GM19043 (cell line): ENCODE measurements at regions not wholly inside any gene's neighbourhood (a gene's known extent, or its start where the extent isn't known, plus 50 kb on each side); places are given as distances from the start of the nearest gene placed in this dataset.

Experiments used
- ATAC-seq: cut with Tn5 transposase; IDR thresholded peaks from one replicate; pipeline ENCODE4 v1.9.1; 2021; ENCODE audit warnings: low read depth; ENCODE audit not compliant: unreplicated experiment

DNA sequence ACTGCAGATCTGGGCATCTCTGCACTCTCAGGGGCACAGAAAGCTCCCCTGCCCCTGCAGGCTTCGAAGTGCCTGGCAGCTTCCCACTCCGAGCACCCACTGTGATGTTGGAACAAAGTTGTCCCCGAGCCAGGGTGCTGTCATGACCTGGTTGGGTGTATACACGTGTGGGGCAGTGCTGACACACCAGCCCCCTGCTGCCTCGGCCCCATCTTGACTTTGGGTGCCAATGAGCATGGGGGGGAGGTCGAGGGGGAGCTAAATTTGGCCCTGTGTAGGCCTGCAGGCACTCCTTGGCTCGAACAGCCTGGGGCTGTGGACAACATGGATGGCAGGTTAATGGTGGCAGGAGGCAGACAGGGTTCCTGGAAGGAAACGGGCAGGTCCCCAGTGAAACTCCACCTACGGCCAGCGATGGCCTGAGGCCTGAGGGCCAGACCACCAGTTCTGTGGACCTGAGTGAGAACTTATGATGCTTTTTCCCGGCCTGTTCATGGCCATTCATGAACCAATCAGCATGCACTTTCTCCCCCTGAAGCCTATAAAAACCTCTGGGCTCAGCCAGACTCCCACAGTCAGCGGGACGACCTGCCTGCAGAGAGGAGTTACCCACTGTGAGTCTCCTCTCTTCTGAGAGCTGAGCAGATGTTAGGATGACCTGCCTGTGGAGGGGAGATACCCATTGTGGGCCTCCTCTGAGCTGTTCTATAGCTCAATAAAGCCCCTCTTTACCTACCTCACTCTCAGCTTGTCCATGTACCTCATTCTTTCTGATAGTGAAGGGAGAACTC is 1029.1 kb upstream of the GBE1 start:
- ATAC-seq = no peak

DNA sequence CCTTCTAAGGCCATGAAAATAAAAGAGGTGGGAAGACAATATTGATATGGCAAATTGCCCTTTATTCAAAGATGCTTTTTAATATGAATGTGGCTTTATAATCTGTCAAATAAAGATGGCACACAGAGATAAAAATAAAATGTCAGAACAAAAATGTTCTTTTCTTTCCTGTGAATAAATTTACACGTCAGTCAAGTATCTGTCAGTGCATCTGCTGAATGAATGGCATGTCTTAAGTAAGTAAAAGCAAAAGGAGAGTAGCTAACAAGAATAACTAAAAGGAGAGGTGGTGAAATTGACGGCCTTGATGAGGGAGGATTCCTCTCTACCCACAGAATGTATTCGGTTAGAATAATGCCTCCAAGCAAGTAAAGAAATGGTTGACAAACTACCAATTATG is 1021.7 kb upstream of the GBE1 start:
- ATAC-seq = no peak

DNA sequence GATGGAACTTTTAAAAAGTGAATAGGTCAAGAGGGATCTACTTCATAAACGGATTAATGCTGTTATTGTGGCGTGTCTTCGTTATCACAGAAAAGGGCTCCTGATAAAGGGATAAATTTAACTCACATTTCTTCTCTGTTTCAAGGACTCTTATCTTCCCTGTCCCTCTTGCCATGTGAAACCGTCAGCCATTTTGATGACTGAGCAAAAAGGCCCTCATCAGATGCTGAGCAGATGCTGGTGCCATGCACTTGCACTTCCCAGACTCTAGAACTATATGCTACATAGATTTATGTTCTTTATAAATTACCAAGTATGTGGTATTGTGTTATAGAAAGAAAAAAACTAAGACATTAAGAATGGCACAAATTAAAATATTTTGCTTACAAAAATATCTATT is 1011.8 kb upstream of the GBE1 start:
- no peak for ATAC-seq

DNA sequence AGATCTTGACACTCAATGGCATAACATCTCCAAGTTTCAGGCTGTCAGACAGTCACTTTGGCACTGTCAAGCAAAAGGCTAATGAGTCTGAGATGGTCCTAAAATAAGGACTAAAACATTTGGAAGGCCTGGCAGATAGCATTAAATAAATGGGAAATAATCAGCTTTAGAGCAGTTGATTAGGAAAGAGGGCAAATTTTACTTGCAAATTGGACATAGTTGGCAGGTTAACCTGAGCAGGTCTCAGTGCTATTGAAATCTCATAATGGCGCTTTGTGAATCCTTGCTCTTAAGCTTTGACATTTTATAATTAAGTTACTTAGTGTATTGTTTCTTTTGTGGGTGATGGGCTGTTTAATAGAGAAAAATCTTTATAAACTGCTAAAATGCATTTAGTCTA is 1003.1 kb upstream of the GBE1 start:
- no peak for ATAC-seq

- no peak for ATAC-seq
Observed at GRCh38 chr3:82761858-82762257, 1000.4 kb upstream of the GBE1 start.

DNA sequence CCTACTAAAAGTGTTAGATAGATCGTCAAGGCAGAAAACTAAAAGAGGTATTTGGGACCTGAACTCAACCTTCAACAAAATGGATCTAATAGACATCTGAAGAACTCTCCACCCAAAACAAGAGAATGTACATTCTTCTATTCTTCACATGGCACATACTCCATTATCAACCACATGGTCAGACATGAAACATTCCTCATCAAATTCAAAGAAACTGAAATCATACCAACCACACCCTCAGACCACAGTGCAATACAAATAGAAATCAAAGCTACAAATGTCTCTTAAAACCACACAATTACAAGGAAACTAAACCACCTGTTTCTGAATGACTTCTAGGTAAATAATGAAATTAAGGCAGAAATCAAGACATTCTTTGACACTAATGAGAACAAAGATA is 984.1 kb upstream of the GBE1 start:
- ATAC-seq = no peak

GRCh38 chr3:82743196-82743595 is 981.8 kb upstream of the GBE1 start:
- ATAC-seq = no peak

- no peak for ATAC-seq
Observed at GRCh38 chr3:82741346-82741745, 979.9 kb upstream of the GBE1 start.

DNA sequence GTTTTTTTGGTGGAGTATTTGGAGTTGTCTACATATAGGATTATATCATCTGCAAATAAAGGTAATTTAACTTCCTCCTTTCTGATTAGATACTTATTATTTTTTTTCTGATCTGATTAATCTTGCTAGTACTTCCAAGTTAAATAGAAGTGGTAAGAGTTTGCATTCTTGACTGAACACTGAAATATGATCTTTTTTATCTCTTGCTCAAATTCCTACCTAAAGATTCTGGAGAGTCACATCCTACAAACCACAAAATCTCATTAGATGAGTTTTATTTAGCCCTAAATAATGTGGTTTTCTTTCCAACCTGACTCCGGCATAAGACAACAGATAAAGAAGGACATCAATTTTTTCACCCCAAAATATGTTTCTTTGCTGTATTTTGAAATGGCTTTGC is 977.9 kb upstream of the GBE1 start:
- no peak for ATAC-seq

- no peak for ATAC-seq
Observed at GRCh38 chr3:82736696-82737277, 975.3 kb upstream of the GBE1 start.

- ATAC-seq = no peak
Observed at GRCh38 chr3:82715091-82715856, 953.8 kb upstream of the GBE1 start.

DNA sequence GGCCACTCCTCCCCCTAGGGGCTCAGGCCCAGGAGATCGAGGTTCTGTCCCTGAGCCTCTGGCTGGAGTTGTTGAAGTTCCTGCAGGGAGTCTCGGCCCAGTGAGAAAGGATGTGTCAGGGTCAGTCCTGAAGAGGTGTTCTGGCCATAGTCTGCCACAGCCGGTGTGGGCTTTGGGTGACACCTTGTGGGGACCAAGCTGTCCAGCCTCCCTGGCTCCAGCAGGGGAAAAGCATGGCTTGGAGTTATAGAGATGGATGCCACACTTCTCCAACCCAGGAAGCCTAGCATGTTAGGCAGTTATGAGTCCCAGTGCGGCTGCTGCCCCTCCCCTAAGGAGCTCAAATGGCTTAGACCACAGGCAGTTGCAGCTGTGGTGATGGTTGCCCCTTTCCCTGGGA is 945.6 kb upstream of the GBE1 start:
- ATAC-seq = no peak

GRCh38 chr3:82685761-82686160 is 924.3 kb upstream of the GBE1 start:
- no peak for ATAC-seq

DNA sequence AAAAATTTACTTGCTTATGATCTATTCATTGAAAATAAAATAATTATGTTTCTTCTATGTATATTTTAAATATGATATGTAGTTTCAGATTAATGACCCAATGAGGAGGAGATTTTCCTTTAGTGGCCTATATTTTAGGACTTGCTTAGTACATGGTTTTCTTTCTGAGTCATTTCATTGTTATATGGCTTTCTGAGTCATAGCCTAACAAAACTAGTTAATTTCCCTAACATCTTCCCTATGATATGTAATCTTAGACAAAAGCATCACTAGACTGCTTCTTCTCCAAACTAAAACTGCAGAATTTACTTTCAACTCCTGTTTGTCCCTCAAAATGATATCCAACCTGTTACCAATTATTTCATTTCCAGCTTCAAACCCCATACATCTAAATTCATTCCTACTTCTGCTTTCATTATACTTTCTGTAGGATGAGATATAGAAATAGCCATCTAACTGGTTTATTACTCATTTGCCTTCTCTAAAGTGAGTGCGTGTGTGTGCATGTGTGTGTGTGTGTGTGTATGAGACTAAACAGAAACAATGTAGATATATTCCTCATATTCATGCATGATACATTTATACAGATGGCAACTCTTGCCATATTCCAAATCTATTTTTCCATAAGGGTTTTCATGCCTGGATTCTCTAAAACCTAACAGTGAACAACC is 915.0 kb upstream of the GBE1 start:
- no peak for ATAC-seq

GRCh38 chr3:82672966-82673365 is 911.5 kb upstream of the GBE1 start:
- no peak for ATAC-seq

DNA sequence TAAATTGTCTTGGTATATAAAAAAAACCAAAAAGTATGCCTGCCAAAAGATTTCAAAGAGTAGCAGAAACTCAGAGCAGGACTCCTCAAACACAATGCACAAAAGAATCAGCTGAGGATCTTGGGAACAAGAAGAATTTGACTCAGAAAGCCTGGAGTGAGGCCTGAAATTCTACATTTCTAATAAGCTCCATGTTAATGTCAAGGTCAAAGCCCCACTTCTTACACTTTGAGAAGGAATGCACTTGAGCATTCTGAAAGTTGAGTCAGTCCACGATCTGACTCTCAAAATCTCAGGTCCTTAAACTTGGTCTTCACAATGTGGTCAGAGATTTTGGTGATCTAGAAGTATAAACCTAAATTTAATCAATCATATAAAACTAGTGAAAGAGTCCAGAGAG is 910.0 kb upstream of the GBE1 start:
- no peak for ATAC-seq

DNA sequence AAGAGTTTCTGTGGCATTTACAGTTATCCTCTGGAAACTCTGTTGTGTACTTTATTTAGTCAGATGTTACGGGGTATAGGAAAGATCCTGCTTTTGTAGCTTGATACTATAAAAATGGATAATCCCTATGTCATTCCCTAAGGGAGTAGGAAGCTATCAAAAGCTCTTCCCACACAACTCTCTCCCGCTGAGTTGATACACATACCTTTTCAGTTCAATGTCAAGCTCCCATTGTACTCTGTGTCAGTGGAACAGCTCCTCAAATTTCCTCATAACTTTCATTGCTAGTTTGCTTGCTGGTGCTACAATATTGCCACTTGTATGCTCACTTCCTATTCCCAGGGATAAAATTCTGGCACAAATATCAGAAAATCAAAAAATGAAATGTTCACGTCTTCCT is 893.3 kb upstream of the GBE1 start:
- no peak for ATAC-seq

DNA sequence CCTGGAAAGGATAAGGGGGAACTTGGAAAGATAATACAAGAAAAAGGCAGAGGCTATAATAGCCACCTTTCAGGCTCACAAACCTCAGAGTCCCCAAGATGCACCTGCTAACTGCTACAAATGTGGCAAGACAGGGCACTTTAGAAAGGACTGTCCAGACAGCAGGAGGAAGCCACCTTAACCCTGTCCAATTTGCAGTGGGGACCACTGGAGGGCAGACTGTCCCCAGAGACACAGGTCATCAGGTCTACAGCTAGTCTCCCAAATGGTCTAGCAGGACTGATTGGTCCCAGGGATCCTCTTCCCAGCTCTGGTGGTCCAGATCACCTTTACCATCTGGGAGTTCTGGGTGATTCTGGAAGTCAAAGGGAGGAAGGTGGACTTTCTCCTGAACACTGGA is 882.5 kb upstream of the GBE1 start:
- ATAC-seq = no peak

- ATAC-seq = no peak
Observed at GRCh38 chr3:82641701-82642100, 880.3 kb upstream of the GBE1 start.

GRCh38 chr3:82640254-82640653 is 878.8 kb upstream of the GBE1 start:
- ATAC-seq = no peak

DNA sequence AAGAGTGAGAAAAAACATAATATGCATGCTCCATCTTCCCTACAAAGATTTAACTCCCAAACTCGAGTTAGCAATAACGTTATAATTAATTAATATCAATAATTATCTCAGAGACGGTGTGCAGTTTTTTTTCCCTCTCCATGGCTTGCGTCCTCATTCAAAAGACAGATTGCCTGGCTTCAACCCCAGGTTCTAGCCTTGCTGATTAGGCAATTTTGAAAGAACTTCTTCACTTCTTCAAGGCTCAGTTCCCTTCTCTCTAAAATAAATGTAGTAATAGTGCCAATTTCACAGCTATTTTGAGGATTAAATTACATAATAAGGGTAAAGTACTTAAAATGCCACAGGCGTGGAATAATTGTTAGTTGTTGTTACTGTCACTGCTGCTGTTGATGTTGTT is 876.1 kb upstream of the GBE1 start:
- ATAC-seq = no peak
